PFSK-1 (cell line): ENCODE measurements at regions not wholly inside any gene's neighbourhood (a gene's known extent, or its start where the extent isn't known, plus 50 kb on each side); places are given as distances from the start of the nearest gene placed in this dataset.

Experiments used
- FOXP2 ChIP-seq: optimal IDR thresholded peaks from 2 replicates; pipeline ENCODE3; 2011; ENCODE audit warnings: borderline replicate concordance, control low read depth, inconsistent platforms; ENCODE audit not compliant: insufficient read depth; ENCODE audit errors: extremely low read length, extremely low read depth
- POLR2AphosphoS5 ChIP-seq: IDR thresholded peaks from 2 replicates; pipeline ENCODE4 v1.6.1; 2012; ENCODE audit warnings: low read depth, mild to moderate bottlenecking, control low read depth, low read length, moderate library complexity
- SIN3A ChIP-seq: IDR thresholded peaks from 2 replicates; pipeline ENCODE4 v1.6.1; 2012; ENCODE audit warnings: mild to moderate bottlenecking, low read length, moderate library complexity, borderline replicate concordance; ENCODE audit not compliant: insufficient read depth
- TAF1 ChIP-seq: IDR thresholded peaks from 2 replicates; pipeline ENCODE4 v1.6.1; 2012; ENCODE audit warnings: low read length, control low read depth, borderline replicate concordance; ENCODE audit not compliant: insufficient read depth
- TF ChIP-seq, protein P1 (sequence below), 2 experiments: IDR thresholded peaks; 2 replicates each; pipeline versions ENCODE4 v1.6.1 to v1.8.0; 2011 to 2012; ENCODE audit warnings: low read depth in 2 of 2, low read length in 2 of 2, control low read depth in 1 of 2, inconsistent platforms in 1 of 2, mild to moderate bottlenecking in 1 of 2, moderate library complexity in 1 of 2; ENCODE audit not compliant: insufficient read depth in 1 of 2

GRCh38 chr3:13266005-13266404 is 154.1 kb downstream of the NUP210 start:
- no peak for TF ChIP-seq TAF1
- no peak for TF ChIP-seq SIN3A
- TF ChIP-seq POLR2AphosphoS5 = no peak
- no peak for TF ChIP-seq FOXP2
- TF ChIP-seq, protein P1, sequence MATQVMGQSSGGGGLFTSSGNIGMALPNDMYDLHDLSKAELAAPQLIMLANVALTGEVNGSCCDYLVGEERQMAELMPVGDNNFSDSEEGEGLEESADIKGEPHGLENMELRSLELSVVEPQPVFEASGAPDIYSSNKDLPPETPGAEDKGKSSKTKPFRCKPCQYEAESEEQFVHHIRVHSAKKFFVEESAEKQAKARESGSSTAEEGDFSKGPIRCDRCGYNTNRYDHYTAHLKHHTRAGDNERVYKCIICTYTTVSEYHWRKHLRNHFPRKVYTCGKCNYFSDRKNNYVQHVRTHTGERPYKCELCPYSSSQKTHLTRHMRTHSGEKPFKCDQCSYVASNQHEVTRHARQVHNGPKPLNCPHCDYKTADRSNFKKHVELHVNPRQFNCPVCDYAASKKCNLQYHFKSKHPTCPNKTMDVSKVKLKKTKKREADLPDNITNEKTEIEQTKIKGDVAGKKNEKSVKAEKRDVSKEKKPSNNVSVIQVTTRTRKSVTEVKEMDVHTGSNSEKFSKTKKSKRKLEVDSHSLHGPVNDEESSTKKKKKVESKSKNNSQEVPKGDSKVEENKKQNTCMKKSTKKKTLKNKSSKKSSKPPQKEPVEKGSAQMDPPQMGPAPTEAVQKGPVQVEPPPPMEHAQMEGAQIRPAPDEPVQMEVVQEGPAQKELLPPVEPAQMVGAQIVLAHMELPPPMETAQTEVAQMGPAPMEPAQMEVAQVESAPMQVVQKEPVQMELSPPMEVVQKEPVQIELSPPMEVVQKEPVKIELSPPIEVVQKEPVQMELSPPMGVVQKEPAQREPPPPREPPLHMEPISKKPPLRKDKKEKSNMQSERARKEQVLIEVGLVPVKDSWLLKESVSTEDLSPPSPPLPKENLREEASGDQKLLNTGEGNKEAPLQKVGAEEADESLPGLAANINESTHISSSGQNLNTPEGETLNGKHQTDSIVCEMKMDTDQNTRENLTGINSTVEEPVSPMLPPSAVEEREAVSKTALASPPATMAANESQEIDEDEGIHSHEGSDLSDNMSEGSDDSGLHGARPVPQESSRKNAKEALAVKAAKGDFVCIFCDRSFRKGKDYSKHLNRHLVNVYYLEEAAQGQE (IDR thresholded peaks at IDR 0.05; ENCODE audit: insufficient read depth in 1 of 2, low read depth in 2 of 2, low read length in 2 of 2) = no peak

- no peak for TF ChIP-seq TAF1
- TF ChIP-seq POLR2AphosphoS5 = no peak
- TF ChIP-seq, protein P1 (IDR thresholded peaks at IDR 0.05; ENCODE audit: insufficient read depth in 1 of 2, low read depth in 2 of 2, low read length in 2 of 2) = no peak
- no peak for TF ChIP-seq SIN3A
- TF ChIP-seq FOXP2 = no peak
Measured at GRCh38 chr3:13265507-13265906, 154.6 kb downstream of the NUP210 start.

DNA sequence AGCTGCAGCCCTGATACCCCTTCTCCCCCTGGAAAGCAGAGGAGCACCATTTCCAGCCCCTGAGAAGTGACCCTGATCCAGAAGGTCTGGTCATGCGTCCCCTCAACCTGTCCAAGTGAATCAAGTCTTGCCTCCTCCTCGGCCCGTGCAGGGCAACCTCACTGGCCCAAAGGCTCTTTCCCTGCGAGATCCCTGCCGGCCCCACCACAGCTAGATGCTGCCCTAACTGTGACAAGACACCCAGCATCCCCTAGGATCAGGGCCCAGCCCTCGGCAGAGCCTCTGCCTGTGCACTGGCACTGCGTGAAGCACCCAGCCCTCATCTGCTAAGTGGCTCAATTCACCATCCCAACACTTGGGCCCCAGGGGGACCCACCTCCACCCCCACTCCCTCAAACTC is 155.1 kb downstream of the NUP210 start:
- no peak for TF ChIP-seq FOXP2
- TF ChIP-seq POLR2AphosphoS5 = no peak
- no peak for TF ChIP-seq TAF1

DNA sequence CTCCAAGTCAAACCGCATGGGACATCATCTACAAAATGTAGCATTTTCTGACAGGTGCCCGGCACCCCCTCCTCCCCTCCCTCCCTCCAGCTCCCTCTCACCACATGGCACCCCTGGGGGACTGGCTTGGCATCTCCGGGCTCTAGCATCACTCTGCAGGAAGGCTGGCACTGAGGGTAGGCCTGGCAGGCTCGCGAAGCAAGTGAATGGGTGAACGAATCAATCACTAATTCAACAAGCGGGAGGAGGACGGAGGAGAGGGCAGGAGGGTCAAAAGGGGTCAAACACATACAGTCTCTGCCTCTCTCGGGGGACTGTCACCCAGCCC is 155.7 kb downstream of the NUP210 start:
- TF ChIP-seq TAF1 (no peak), POLR2AphosphoS5 (no peak), SIN3A (no peak), FOXP2 (no peak)

DNA sequence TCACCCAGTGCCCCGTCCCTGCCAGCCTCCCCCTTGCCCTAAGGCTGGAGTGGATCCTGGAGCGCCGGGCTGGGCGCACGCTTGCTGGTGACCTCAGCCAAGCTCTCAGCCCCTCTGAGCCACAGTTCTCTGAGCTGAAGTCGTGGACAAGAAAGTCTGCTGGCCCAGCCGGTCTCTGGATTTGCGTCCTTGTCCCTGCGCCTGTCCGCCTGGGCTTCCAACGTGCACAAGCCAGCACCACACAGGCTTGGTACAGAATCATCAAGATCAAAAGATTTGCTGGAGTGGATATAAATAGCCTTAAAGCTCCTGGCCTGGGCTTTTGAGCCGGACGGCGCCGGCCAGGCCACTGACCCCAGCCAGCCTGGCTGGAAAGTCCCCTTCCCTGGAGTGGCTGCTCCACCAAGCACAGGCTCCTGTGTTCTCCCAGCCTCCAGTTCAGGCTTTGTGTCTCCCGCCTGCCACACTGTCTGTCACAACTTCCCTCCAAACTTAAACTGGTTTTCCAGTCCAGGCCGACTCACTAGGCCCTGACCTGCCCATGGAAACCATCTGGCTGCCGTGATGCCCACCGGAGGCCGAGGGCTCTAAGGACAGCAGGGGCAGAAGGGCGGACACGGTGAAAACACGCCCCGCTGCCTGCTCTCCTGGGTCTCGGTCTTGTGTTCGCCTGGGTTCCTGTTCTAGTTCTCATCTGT is 156.2 kb downstream of the NUP210 start:
- no peak for TF ChIP-seq TAF1
- TF ChIP-seq, protein P1 (IDR thresholded peaks at IDR 0.05; ENCODE audit: insufficient read depth in 1 of 2, low read depth in 2 of 2, low read length in 2 of 2) = no peak
- no peak for TF ChIP-seq FOXP2
- TF ChIP-seq SIN3A = no peak
- TF ChIP-seq POLR2AphosphoS5 = no peak

DNA sequence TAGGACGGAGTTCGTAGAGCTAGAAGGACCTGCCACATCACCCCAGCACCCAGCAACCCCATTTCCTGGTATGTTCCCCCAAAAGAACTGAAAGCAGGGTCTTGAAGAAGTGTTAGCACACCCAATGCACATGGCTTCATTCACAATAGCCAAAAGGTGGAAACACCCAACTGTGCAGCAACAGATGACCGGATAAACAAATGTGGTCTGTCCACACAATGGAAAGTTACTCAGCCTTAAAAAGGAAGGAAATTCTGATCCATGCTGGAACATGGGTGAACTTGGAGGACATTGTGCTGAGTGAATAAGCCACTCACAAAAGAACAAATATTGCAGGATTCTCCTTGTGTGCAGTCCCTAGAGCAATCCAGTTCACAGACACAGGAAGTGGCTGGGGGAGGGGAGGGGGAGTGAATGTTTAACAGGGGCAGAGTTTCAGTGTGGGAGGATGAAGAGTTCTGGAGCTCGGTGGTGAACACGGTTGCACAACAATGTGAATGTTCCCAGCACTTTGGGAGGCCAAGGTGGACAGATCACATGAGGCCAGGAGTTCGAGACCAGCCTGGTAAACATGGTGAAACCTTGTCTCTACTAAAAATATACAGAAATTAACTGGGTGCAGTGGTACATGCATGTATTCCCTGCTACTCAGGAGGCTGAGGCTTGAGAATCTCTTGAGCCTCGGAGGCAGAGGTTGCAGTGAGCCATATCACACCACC is 157.5 kb downstream of the NUP210 start:
- TF ChIP-seq TAF1 (no peak), SIN3A (no peak), FOXP2 (no peak), POLR2AphosphoS5 (no peak)
- TF ChIP-seq, protein P1 (IDR thresholded peaks at IDR 0.05; ENCODE audit: insufficient read depth in 1 of 2, low read depth in 2 of 2, low read length in 2 of 2) = no peak
